SK-N-SH (cell line): ENCODE measurements at regions not wholly inside any gene's neighbourhood (a gene's known extent, or its start where the extent isn't known, plus 50 kb on each side); places are given as distances from the start of the nearest gene placed in this dataset.

ENCODE experiments used
- EP300 ChIP-seq, 2 experiments: IDR thresholded peaks; 2 replicates each; pipeline versions ENCODE4 v1.4.0 to v1.6.1; 2012; ENCODE audit warnings: borderline replicate concordance in 1 of 2, low read depth in 1 of 2, low read length in 1 of 2
- MAX ChIP-seq: IDR thresholded peaks from 2 replicates; pipeline ENCODE4 v1.4.0; 2012; ENCODE audit warnings: low read depth
- NRF1 ChIP-seq: IDR thresholded peaks from 2 replicates; pipeline ENCODE4 v1.6.1; 2012; ENCODE audit warnings: low read depth, mild to moderate bottlenecking, low read length
- POLR2AphosphoS5 ChIP-seq: IDR thresholded peaks from 2 replicates; pipeline ENCODE4 v1.6.1; 2012; ENCODE audit warnings: low read depth, low read length
- RAD21 ChIP-seq: IDR thresholded peaks from 2 replicates; pipeline ENCODE4 v1.6.1; 2012; ENCODE audit warnings: mild to moderate bottlenecking, low read length
- TAF1 ChIP-seq: IDR thresholded peaks from 2 replicates; pipeline ENCODE4 v1.6.1; 2012; ENCODE audit warnings: low read depth, mild to moderate bottlenecking, low read length, moderate library complexity, borderline replicate concordance
- YY1 ChIP-seq: IDR thresholded peaks from 2 replicates; pipeline ENCODE4 v1.4.0; 2012; ENCODE audit warnings: low read depth, mild to moderate bottlenecking
- TF ChIP-seq, protein P1 (sequence below): IDR thresholded peaks from 2 replicates; pipeline ENCODE4 v1.4.0; 2012; ENCODE audit warnings: low read depth, borderline replicate concordance
- TF ChIP-seq, protein P2 (sequence below): fragments of 200-600 bp; sonication (generic); IDR thresholded peaks from 2 replicates; pipeline ENCODE4 v1.6.1; 2017; ENCODE audit warnings: antibody characterized with exemption, mild to moderate bottlenecking, moderate library complexity
- TF ChIP-seq, protein P3 (sequence below): IDR thresholded peaks from 2 replicates; pipeline ENCODE4 v1.6.1; 2012; ENCODE audit warnings: mild to moderate bottlenecking, low read depth, low read length, moderate library complexity

GRCh38 chr4:174012135-174012885, 271.2 kb downstream of the FBXO8 start:
- TF ChIP-seq, protein P1, sequence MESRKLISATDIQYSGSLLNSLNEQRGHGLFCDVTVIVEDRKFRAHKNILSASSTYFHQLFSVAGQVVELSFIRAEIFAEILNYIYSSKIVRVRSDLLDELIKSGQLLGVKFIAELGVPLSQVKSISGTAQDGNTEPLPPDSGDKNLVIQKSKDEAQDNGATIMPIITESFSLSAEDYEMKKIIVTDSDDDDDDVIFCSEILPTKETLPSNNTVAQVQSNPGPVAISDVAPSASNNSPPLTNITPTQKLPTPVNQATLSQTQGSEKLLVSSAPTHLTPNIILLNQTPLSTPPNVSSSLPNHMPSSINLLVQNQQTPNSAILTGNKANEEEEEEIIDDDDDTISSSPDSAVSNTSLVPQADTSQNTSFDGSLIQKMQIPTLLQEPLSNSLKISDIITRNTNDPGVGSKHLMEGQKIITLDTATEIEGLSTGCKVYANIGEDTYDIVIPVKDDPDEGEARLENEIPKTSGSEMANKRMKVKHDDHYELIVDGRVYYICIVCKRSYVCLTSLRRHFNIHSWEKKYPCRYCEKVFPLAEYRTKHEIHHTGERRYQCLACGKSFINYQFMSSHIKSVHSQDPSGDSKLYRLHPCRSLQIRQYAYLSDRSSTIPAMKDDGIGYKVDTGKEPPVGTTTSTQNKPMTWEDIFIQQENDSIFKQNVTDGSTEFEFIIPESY = no peak
- TF ChIP-seq POLR2AphosphoS5 (no peak), EP300 (IDR thresholded peaks at IDR 0.05; ENCODE audit: borderline replicate concordance in 1 of 2, low read depth in 1 of 2, low read length in 1 of 2) (no peak), NRF1 (no peak), TAF1 (no peak), RAD21 (no peak), MAX (no peak), YY1 (no peak)
- TF ChIP-seq, protein P2, sequence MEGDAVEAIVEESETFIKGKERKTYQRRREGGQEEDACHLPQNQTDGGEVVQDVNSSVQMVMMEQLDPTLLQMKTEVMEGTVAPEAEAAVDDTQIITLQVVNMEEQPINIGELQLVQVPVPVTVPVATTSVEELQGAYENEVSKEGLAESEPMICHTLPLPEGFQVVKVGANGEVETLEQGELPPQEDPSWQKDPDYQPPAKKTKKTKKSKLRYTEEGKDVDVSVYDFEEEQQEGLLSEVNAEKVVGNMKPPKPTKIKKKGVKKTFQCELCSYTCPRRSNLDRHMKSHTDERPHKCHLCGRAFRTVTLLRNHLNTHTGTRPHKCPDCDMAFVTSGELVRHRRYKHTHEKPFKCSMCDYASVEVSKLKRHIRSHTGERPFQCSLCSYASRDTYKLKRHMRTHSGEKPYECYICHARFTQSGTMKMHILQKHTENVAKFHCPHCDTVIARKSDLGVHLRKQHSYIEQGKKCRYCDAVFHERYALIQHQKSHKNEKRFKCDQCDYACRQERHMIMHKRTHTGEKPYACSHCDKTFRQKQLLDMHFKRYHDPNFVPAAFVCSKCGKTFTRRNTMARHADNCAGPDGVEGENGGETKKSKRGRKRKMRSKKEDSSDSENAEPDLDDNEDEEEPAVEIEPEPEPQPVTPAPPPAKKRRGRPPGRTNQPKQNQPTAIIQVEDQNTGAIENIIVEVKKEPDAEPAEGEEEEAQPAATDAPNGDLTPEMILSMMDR = no peak
- TF ChIP-seq, protein P3, sequence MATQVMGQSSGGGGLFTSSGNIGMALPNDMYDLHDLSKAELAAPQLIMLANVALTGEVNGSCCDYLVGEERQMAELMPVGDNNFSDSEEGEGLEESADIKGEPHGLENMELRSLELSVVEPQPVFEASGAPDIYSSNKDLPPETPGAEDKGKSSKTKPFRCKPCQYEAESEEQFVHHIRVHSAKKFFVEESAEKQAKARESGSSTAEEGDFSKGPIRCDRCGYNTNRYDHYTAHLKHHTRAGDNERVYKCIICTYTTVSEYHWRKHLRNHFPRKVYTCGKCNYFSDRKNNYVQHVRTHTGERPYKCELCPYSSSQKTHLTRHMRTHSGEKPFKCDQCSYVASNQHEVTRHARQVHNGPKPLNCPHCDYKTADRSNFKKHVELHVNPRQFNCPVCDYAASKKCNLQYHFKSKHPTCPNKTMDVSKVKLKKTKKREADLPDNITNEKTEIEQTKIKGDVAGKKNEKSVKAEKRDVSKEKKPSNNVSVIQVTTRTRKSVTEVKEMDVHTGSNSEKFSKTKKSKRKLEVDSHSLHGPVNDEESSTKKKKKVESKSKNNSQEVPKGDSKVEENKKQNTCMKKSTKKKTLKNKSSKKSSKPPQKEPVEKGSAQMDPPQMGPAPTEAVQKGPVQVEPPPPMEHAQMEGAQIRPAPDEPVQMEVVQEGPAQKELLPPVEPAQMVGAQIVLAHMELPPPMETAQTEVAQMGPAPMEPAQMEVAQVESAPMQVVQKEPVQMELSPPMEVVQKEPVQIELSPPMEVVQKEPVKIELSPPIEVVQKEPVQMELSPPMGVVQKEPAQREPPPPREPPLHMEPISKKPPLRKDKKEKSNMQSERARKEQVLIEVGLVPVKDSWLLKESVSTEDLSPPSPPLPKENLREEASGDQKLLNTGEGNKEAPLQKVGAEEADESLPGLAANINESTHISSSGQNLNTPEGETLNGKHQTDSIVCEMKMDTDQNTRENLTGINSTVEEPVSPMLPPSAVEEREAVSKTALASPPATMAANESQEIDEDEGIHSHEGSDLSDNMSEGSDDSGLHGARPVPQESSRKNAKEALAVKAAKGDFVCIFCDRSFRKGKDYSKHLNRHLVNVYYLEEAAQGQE = no peak
